H1 (cell line): ENCODE measurements at regions not wholly inside any gene's neighbourhood (a gene's known extent, or its start where the extent isn't known, plus 50 kb on each side); places are given as distances from the start of the nearest gene placed in this dataset.

Source experiments
- EZH2 ChIP-seq: fragments of 200-600 bp; sonication (generic); IDR thresholded peaks from 2 replicates; pipeline ENCODE4 v1.7.1; 2012; ENCODE audit warnings: low read depth, mild to moderate bottlenecking, moderate library complexity, low read length, inconsistent platforms; ENCODE audit not compliant: severe bottlenecking
- POLR2A ChIP-seq, 2 experiments: IDR thresholded peaks; 1 replicate in 1 of 2; 2 replicates in 1 of 2; pipeline ENCODE4 v1.6.1; 2011; ENCODE audit warnings: low read depth in 2 of 2, low read length in 2 of 2, mild to moderate bottlenecking in 2 of 2; ENCODE audit errors: control extremely low read depth in 1 of 2
- RAD21 ChIP-seq, 2 experiments: IDR thresholded peaks in 1 of 2; conservative IDR thresholded peaks in 1 of 2; 2 replicates each; pipeline ENCODE4 v1.6.1; 2011; ENCODE audit warnings: low read depth in 2 of 2, low read length in 2 of 2, improper control_type of control experiment in 1 of 2, inconsistent platforms in 1 of 2, mild to moderate bottlenecking in 1 of 2, moderate library complexity in 1 of 2

DNA sequence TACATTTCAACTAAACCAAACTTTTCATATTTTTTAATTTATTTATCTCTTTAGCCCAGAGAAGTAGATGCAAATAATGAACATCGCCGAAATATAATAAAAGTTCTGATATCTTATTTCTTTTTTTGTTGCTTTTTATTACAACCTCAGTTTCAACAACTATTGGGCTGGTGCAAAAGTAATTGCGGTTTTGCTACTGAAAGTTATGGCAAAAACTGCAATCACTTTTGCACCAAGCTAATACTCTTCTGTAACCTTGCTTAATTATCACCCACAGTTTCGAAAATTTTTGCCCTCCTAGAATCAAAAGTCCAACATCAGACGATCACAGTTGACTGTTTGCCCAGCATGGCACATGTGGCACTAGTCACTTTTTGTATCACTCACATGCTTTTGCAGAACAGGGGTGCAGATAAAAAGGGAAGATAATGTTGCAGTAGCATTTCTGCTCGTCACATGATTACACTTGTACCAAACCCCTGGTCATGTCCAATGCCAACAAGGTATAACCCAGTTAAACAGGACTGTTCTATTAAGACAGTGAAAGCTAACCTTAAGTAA is 242.4 kb upstream of the GALNT5 start:
- TF ChIP-seq POLR2A (IDR thresholded peaks at IDR 0.05; ENCODE audit: control extremely low read depth in 1 of 2, low read depth in 2 of 2, low read length in 2 of 2) (no peak), RAD21 (IDR thresholded peaks at IDR 0.05 in 1 of 2, conservative IDR thresholded peaks at IDR 0.05 in 1 of 2; ENCODE audit: low read depth in 2 of 2, low read length in 2 of 2) (no peak), EZH2 (no peak)
